Left ventricle myocardium inferior (tissue), 1 donor: ENCODE measurements at regions not wholly inside any gene's neighbourhood (a gene's known extent, or its start where the extent isn't known, plus 50 kb on each side); places are given as distances from the start of the nearest gene placed in this dataset.
"Not testable (repeated sequence)": the region's sequence is repeated elsewhere in the genome, so short reads cannot be mapped to it uniquely, and the experiment has no call there.

Experiments
- DNase-seq: peaks from one replicate; pipeline ENCODE4 v3.0.0-alpha.2; 2020
- H3K27ac ChIP-seq: fragments of 200-600 bp; replicated peaks from 2 replicates; pipeline ENCODE4 v1.8.0; 2021
- H3K27me3 ChIP-seq: fragments of 200-600 bp; 2 replicates; pipeline ENCODE4 v1.8.0; 2021; ENCODE audit warnings: low read depth
- H3K36me3 ChIP-seq: fragments of 200-600 bp; 2 replicates; pipeline ENCODE4 v1.8.0; 2021
- H3K4me1 ChIP-seq: fragments of 200-600 bp; 2 replicates; pipeline ENCODE4 v1.8.0; 2021
- H3K4me3 ChIP-seq: fragments of 200-600 bp; 2 replicates; pipeline ENCODE4 v1.8.0; 2021; ENCODE audit warnings: mild to moderate bottlenecking, moderate library complexity
- H3K9me3 ChIP-seq: fragments of 200-600 bp; replicated peaks from 2 replicates; pipeline ENCODE4 v1.8.0; 2021
- intact Hi-C: fragments of 100-400 bp; cut with micrococcal nuclease; formaldehyde crosslinking; loops from one replicate; pipeline ENCODE4 v1.11.0; 2022
- TF ChIP-seq, protein P1 (sequence below): fragments of 200-600 bp; IDR thresholded peaks from 2 replicates; pipeline ENCODE4 v1.8.0; 2021; ENCODE audit warnings: antibody characterized with exemption, mild to moderate bottlenecking, borderline replicate concordance
- donor health status: DM: no; HTN: yes; CAD: no; lungs with severe emphysema.

- H3K36me3 ChIP-seq, result no peaks in the 10 kb centered on the region
- H3K4me3 ChIP-seq, result no peak overlapping the region
- no peaks in the 10 kb centered on the region for H3K27me3 ChIP-seq
- H3K27ac ChIP-seq, result no peak overlapping the region
- H3K4me1 ChIP-seq, result no peaks in the 10 kb centered on the region
- DNase-seq, result no peak
- TF ChIP-seq, protein P1, sequence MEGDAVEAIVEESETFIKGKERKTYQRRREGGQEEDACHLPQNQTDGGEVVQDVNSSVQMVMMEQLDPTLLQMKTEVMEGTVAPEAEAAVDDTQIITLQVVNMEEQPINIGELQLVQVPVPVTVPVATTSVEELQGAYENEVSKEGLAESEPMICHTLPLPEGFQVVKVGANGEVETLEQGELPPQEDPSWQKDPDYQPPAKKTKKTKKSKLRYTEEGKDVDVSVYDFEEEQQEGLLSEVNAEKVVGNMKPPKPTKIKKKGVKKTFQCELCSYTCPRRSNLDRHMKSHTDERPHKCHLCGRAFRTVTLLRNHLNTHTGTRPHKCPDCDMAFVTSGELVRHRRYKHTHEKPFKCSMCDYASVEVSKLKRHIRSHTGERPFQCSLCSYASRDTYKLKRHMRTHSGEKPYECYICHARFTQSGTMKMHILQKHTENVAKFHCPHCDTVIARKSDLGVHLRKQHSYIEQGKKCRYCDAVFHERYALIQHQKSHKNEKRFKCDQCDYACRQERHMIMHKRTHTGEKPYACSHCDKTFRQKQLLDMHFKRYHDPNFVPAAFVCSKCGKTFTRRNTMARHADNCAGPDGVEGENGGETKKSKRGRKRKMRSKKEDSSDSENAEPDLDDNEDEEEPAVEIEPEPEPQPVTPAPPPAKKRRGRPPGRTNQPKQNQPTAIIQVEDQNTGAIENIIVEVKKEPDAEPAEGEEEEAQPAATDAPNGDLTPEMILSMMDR, result no peak
- no peaks in the 10 kb centered on the region for H3K9me3 ChIP-seq
- intact Hi-C loops, result no loop called here
Measured at GRCh38 chr2:185274718-185275484, 463.7 kb upstream of the FSIP2 start.

GRCh38 chr2:185275979-185276378, 462.6 kb upstream of the FSIP2 start:
- H3K4me1 ChIP-seq, H3K27ac ChIP-seq, H3K9me3 ChIP-seq, DNase-seq, H3K27me3 ChIP-seq, H3K36me3 ChIP-seq, intact Hi-C loops, H3K4me3 ChIP-seq: not testable (repeated sequence)

- H3K9me3 ChIP-seq, result no peaks in the 10 kb centered on the region
- intact Hi-C loops, result no loop called here
- no peak for DNase-seq
- no peaks in the 10 kb centered on the region for H3K27me3 ChIP-seq
- H3K27ac ChIP-seq, result no peak overlapping the region
- no peaks in the 10 kb centered on the region for H3K36me3 ChIP-seq
- TF ChIP-seq, protein P1, result no peak
- no peaks in the 10 kb centered on the region for H3K4me1 ChIP-seq
- no peak overlapping the region for H3K4me3 ChIP-seq
Measured at GRCh38 chr2:185278761-185279160, 459.8 kb upstream of the FSIP2 start.

DNA sequence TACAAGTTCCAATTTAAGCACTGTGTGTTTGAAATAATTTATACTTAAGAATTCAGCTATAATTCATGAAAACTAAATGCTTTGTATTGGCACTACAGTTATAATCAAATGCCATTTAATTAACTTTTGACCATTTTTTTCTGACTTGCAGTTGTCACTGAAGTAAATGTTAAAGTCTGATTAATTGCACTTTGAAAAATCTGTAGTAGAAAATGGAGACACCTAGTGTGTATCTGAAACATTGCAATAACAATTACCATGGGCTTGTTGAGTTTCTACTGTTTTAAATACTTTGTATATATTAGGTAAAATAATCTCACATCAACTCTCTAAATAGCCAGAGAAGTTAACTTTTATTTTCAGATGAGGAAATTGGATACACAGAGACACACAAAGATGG, 458.6 kb upstream of the FSIP2 start:
- no peak for DNase-seq
- Histone ChIP-seq H3K27ac (no peak overlapping the region), H3K4me3 (no peak overlapping the region), H3K27me3 (no peaks in the 10 kb centered on the region), H3K9me3 (no peaks in the 10 kb centered on the region), H3K4me1 (no peaks in the 10 kb centered on the region), H3K36me3 (no peaks in the 10 kb centered on the region)
- TF ChIP-seq, protein P1, result peak; percentile 32
- intact Hi-C loops, result no loop called here

- Histone ChIP-seq H3K27ac (no peak overlapping the region), H3K4me3 (no peak overlapping the region), H3K4me1 (no peaks in the 10 kb centered on the region), H3K27me3 (no peaks in the 10 kb centered on the region), H3K9me3 (no peaks in the 10 kb centered on the region), H3K36me3 (no peaks in the 10 kb centered on the region)
- no peak for DNase-seq
- intact Hi-C loops, result no loop called here
- TF ChIP-seq, protein P1, result no peak
Measured at GRCh38 chr2:185284696-185285095, 453.9 kb upstream of the FSIP2 start.

DNA sequence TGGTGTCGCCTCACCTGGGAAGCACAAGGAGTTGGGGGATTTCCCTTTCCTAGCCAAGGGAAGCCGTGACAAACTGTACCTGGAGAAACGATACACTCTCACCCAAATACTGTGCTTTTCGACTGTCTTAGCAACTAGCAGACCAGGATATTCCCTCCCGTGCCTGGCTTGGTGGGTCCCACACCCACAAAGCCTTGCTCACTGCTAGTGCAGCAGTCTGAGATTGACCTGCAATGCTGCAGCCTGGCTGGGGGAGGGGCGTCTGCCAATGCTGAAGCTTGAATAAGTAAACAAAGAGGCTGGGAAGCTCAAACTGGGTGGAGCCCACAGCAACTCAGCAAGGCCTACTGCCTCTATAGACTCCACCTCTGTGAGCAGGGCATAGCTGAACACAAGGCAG, 448.6 kb upstream of the FSIP2 start:
- H3K4me1 ChIP-seq, intact Hi-C loops, DNase-seq, H3K9me3 ChIP-seq, H3K4me3 ChIP-seq, H3K36me3 ChIP-seq, H3K27me3 ChIP-seq, H3K27ac ChIP-seq: not testable (repeated sequence)
